Daoy (cell line): ENCODE measurements at regions not wholly inside any gene's neighbourhood (a gene's known extent, or its start where the extent isn't known, plus 50 kb on each side); places are given as distances from the start of the nearest gene placed in this dataset.
"Not testable (repeated sequence)": the region's sequence is repeated elsewhere in the genome, so short reads cannot be mapped to it uniquely, and the experiment has no call there.

Source experiments
- DNase-seq: peaks from one replicate; pipeline ENCODE4 v3.0.0-alpha.2; 2015; ENCODE audit warnings: low read depth

DNA sequence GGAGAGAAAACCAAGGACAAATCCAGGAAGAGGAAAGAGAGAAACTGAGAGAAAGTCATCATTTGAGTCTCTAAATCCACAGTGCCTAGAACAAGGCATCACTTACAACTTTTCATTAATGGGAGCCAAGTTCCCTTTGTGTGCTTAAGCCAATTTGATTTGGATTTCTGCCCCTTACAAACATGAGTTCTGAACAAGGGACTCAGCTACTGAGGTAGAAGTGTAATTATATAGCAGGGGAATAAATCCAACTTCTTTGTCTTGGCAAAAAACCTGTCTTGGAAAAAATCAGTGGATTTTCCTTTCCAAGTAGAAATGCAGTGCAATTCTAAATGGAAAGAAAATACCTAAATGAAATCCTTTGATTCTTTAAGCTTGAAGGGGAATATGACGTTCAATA lies 307.2 kb upstream of the CNTN3 start:
- DNase-seq = no peak

DNA sequence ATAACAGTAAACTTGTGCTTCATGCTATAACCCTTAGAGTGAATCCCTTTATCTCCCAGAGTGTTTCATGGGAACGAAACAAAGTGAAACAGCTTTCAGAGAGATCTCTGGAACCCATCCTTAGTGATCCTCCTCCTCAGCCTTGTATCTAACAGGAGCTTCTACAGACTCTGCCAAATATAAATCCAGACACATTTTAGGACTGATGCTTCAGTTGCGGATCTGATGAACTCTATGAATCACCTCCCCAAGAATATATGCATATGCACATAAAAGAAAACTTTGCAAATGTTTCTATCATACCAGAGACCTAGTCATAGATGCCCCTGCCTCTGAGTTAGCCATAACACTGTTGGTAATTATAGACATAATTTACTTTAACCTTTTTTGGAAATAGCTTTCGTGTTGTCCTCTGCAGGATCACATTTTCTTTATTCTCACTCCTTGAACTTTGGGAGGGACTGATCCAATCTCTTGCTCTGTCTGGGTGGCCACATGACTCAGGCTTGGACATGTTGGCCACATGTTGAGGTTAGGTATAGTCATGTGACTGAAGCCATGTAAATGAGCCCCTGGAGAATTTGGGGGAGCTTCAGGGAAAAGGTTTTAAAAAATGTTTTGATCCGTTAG lies 306.4 kb upstream of the CNTN3 start:
- no peak for DNase-seq

DNA sequence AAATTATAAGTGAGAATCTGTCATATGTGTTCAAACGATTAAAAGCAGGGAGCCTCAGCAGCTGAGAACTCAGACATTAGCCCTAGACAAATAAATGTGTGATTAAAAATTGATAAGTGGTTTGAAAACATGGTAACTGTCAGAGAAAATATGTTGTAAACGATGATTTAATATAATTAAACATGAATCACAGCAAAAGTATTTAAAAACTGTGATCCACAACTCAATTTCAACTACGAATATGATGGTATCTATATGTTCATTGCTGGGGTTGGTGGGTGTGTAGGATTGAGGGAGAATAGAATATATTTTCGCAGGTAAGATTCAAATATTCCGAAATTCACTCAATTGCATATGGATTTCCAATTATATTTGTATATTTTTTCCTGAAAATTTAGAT lies 302.2 kb upstream of the CNTN3 start:
- no peak for DNase-seq

DNA sequence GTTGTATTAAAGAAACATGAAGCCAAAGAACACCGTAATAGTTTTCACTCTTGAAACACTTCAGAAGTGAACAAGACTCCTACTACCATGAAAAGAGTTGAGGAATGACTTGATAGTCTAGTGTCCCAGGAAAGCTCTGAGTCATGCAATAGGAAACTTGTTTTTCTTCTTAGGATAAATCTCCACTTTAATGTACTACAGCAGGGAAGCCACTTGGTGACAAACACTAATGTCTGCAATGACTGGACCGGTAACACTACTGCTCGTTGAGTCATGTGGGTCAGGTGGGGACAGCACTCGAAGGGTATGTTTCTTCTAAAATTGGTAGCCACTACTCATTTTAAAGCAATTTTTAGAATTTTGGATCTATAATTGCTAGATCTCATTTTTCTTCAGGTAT lies 291.7 kb upstream of the CNTN3 start:
- DNase-seq = no peak

DNA sequence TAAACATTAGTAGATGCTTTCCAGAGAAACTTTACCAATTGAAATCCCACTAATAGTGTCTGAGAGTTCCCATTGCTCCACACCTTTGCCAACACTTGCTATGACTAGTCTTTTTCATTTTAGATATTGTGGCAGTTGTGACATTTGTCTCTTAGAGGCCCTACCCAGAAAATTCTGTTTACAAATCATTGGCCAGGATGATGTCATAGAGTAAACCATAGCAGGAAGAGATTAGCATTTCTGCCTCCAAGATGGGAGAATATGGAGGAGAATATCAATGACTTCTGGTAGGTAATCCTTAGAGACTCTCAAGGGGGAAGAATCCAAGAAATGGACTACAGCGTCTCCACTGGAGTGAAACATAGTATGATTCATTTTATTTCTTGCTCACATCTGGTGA lies 291.0 kb upstream of the CNTN3 start:
- no peak for DNase-seq

DNA sequence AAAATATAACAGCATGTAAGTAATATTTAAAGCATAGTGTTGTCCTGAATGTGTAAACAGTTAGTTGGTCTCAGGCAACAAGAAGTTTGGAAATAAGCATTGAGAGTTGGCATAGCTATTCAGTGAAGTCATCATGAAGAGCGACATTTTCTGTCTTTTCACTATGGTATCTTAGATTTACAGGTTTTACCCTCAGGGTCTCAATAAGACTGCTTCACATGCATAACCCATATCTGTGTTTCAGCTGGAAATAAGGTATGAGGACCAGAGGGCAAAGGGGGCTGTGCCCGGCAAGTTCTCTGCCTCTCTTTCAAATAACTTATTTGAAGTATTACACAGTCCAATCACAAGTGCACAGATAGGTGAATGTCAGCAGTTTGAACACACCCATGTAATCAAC lies 290.2 kb upstream of the CNTN3 start:
- no peak for DNase-seq

DNA sequence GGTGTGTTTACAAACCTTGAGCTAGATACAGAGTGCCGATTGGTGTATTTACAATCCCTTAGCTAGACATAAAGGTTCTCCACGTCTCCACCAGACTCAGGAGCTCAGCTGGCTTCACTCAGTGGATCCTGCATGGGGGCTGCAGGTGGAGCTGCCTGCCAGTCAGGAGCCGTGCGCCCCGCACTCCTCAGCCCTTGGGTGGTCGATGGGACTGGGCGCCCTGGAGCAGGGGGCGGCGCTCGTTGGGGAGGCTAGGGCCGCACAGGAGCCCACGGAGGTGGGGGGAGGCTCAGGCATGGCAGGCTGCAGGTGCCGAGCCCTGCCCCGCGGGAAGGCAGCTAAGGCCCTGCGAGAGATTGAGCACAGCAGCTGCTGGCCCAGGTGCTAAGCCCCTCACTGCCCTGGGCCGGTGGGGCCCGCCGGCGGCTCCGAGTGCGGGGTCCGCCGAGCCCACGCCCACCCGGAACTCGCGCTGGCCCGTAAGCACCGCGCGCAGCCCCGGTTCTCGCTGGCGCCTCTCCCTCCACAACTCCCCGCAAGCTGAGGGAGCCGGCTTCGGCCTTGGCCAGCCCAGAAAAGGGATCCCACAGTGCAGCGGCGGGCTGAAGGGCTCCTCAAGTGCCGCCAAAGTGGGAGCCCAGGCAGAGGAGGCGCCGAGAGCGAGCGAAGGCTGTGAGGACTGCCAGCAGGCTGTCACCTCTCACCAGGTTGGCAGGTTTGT lies 285.5 kb upstream of the CNTN3 start:
- not testable (repeated sequence) for DNase-seq

DNA sequence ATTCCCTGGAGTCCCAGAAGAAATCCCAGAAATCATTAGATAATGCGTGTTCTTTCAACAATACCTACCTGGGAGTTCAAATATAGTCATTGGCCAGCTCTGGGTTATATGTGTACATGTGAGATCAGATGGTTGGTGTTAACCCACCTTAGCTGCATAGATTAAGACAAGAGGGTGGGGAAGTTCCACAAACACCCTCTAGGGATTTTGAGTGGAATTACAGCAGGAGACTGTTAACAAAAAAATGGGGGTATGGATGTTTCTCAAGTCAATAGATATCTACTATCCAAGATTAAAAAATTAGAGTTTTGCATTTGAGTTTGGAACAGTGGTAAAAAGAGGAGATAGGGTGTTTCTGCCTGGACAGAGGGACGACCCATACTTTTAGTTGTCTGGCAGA lies 282.5 kb upstream of the CNTN3 start:
- DNase-seq = no peak

DNA sequence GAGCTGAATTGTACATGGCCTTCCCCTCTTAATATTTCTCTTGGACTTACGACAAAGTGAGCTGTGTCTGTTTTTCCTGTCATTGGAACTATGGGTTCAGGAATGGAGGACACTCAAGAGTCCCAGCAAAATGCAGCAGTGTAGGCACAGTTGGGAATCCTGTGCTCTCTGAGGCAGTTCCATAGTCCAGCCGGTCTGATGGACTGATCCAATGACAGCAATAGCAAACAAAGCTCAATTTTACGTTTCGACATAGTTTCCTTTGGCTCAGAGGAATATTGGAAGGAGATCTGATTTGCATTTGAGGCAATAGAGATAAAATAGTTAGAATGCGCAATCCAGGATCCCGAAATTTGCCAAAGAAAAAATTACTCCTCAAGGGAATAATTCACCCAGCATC lies 276.9 kb upstream of the CNTN3 start:
- DNase-seq = no peak

DNA sequence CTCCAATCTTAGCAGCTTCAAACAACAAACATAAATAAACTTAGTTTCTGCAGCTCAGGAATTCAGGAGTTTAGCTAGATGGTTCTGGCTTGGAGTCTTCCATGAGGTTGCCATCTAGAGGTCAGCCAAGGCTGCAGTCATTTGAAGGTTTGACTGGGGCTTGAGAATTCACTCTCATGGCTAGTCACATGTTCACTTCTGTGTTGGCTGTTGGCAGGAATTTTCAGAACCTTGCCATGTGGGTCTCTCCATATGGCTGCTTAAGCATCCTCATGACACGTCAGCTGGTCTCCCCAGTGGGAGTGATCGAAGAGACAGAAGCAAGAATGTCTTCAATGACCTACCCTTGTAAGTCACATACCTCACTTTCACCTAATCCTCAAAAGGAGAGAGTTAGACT lies 269.2 kb upstream of the CNTN3 start:
- DNase-seq = no peak

DNA sequence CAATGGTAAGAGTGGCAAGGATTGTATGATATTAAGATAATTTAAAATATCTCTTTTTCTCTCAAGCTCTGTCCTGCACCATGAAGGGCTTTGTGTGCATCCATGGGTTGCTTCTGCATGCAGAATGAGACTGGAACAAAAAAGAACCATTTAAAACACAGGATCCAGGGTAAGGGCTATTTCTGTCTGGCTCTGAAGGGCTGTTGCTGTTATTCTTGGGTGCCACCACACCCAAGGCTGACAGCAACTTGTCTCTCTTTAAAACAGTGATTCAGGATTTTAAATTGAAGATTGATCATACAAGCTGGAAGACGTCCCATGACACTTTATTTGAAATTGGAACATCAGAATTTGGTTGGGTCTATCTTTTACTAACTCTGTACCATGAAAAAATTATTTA lies 268.8 kb upstream of the CNTN3 start:
- no peak for DNase-seq

DNA sequence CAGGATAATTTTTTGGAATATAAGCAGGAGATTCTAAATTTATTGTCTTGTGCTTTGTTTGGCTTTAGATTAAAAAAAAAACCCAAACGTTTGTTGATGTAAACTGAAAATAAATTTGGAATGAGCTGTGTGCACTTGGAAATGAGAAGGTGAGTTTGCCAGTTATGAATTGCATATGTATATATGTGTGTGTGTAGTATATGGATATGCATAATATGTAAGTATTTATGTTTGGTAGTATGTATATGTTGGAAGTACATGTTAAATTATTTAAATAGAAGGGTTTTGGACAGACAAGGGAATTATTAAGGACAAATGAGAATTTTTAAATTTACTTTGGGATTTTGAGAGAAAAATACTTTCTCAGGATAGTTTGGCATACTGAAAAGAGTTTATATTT lies 265.8 kb upstream of the CNTN3 start:
- no peak for DNase-seq

DNA sequence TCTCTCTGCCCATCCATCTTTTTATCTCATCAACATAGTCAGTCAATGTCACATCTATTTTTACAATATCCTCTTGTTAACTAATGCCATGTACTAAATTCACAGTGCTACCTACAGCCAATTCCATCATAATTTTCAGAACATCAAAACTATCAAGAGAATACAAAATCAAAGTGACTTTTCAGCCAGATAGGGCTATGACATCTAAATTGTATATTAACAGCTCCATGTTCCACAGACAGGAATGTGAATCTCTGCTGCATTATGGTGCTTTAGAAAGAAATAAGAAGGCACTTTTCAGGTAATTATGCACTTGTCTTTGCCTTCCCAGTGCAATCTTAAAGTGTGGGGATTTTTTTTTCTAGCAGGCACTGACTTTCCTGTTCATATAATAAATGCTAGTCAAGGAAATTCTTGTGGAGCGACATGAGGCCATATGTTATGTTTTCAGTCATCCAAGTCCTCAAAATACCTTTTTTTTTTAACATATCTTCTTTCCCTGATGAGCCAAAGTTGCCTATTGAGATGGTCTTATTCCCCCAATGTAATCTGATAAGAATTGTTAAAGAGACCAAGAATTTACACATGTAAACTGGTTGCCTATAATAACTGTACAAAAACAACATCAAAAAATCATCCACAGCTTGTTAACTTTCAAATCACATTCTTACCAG lies 252.0 kb upstream of the CNTN3 start:
- DNase-seq = no peak

DNA sequence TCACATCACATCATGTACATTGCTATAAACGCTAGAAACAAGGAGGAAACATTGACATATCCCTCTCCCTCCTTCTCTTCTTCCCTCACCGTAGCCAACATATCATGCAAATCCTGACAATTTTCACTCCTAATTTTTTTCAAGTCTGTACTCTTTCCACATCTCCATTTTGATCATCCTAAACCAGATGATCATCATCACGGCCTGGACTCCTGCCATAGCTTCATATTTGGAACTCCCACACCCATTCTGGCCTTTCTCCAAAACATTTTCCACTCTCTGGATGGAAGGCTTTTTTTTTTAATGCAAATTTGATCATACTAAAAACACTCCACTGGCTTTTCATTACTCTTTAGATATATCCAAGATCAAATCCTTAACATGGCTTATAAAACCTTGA lies 248.0 kb upstream of the CNTN3 start:
- no peak for DNase-seq

DNA sequence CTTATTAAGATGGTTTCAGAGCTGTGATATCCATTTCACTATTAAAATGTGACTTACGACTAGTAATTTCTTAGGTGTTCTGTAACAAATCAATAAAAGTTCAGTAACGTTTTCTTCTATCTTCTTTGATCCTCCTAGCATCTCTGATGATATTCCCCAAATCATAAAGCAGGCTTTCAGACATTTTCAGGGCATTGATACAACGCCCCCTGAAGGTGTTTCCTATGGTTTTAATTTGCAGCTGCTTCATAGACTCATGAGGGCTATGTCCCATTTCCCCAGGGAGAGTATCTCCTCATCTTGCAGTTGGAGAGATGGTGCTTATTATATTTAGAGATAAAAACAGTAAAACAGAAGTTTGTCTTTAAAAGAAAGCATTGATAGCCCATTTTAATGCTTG lies 246.8 kb upstream of the CNTN3 start:
- DNase-seq = no peak

DNA sequence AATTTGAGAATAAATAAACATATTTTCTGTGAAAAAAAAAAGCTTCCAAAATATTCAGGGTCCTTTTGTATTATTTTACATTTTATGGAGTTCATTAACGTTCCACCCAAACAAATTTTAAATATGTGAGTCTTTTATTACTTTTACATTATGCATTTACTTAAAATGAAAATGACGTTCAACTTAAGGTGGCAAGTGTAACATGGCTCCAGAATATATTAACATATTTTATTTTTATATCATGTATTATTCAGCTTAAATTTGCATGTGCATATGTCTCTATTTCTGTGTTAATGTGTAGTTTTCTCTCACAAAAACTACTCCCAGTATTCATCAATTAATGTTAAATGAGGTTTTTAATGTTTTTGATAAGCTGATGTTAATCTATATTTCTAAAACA lies 243.6 kb upstream of the CNTN3 start:
- DNase-seq = no peak

DNA sequence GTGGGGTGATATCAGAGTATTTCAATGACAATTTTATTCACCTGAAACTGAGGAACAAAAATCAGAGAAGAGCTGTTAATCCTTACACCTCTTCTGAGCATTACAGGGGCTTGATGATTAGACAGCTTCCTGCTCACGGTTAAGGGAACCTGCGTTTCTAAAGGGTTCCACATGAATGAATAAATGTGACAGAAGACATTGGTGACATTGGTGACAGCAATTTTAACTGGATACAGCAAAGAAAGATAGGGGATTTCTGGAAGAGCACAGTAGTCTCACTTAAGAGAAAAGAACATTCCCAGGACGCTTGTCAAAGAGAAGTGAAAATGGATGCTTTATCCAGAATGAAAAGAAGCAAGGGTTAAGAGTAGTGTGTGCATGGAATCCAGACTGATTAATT lies 235.9 kb upstream of the CNTN3 start:
- DNase-seq = no peak

DNA sequence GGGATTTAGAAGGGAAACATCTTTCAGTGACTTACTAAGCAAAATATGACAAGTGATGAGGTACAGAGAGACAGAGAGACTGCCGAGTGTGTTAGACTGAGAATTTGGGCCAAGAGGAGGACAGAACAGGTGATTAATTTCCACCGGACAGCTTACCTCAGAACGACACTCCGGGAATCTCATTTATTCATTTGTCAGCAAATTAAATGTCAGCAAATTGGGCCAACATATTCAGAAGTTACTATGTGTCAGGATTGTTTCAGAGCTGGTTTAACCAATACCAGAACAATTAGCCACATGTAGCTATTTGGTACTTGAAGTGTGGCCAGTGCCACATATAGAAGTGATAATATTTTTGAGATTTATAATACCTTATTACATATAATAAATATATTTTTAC lies 232.6 kb upstream of the CNTN3 start:
- no peak for DNase-seq

DNA sequence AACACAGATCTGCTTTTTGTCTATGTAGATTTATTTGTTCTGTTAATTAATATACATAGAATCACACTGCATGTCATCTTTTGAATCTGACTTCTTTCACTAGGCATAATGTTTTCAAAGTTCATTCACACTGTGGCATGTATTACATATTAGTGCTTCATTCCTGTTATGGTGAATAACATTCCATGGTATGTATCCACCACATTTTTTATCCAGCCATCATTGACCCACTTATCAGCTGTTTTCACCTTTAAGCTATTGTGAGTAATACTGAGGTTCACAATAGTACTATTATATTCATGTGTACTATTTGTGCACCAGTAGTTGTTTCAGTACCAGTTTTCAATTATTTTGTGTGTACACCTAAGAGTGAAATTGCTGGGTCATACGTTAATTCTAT lies 230.6 kb upstream of the CNTN3 start:
- no peak for DNase-seq

DNA sequence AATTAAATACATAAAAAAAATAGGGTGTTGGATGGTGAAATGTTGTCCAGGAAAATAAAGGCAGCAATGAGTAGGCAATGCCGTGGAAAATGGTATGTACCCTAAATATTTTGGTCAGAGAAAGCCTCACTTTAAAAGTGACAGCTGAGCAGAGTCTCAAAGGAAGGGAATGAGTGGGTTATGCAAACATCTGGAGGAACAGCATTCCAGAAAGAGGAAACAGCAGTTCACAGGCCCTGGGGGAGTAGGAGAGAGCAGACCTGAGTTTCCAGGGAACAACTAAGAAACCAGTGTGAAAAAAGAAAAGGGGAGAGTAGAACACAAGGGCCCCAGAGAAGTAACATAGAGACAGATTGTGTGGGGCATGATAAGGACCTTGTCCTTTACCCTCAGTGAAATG lies 230.0 kb upstream of the CNTN3 start:
- DNase-seq = no peak

DNA sequence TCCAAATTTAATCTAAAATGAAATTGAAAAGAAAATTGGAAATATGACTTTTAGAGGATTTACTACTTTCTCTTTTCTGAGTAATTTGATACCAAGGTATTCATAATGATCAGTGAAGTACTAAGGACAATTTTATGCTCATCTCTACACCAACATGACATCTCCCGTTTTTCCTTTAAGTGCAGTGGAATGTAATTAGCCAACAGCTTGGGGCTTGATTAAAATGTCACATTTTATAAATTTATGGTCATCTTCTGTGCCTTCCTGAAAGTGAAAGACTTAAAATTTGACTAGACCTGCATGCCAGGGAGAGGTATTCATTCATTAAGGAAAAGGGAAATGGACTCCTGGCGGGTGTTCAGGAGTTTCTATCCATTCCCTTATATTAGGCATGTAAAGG lies 228.2 kb upstream of the CNTN3 start:
- DNase-seq = no peak

DNA sequence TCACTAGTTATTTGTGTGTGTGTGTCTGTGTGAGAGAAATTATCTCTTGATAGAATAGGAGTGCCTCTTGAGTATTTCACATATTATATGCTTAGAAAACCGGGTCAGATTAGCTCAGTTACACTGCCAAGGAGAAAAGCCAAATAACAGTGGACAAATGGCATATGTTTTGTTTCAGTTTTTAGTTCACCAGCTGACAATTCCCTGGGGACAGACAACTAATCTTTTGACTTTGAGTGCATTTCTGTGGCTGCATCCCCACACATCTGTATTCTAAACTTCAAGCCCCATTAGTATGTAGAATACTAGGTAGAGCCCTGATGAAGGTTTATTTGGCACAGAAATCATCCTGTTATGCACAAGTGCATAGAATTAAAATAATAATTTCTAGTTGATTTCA lies 227.7 kb upstream of the CNTN3 start:
- DNase-seq = no peak

DNA sequence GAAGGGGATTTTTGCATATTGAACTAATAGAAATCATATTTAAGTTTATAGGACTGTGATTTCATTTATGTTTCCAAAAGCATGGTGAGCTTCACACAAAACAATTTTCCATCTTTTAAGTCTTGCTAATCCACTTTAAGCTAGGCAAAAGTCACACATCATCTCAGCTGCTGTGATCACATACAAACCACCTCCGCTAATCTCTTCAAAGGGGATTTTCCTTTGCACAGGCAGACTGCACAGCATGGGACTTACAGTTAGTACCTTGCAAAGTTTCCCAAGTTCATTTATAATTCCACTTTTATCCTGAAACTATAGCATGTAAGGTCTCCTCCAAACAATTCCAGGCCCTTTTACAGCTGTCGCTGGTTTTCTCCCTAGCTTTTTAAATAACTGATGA lies 225.1 kb upstream of the CNTN3 start:
- DNase-seq = no peak

DNA sequence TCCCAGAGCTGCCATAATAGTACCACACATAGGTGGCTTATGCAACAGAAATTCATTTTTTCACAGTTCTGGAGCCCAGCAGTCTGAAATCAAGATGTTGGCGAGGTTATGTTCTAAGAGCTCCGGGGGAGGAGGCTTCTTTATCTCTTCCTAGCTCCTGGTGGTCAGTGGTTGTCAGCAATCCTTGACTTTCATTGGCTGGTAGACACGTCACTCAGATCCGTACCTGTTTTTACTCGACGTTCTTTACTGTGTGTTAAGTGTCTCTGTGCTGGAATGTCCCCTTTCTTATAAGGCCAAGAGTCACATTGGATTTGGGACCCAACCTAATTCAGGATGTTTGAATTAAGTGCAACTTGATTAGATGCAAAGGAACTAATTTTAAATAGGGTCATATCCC lies 218.5 kb upstream of the CNTN3 start:
- DNase-seq = no peak
